ENCODE measurements at regions not wholly inside any gene's neighbourhood (a gene's known extent, or its start where the extent isn't known, plus 50 kb on each side); places are given as distances from the start of the nearest gene placed in this dataset.

- no peak for TF ChIP-seq POLR2A (IDR thresholded peaks at IDR 0.05)
- TF ChIP-seq CTCF (IDR thresholded peaks at IDR 0.05 in 4 of 5, conservative IDR thresholded peaks at IDR 0.05 in 1 of 5) = no peak
These were observed 141.6 kb upstream of the GLI2 start for GRCh38 chr2:120593921-120594686.
